Non-pigmented ciliary epithelial cell (primary cell): ENCODE measurements at regions not wholly inside any gene's neighbourhood (a gene's known extent, or its start where the extent isn't known, plus 50 kb on each side); places are given as distances from the start of the nearest gene placed in this dataset.
"Not testable (repeated sequence)": the region's sequence is repeated elsewhere in the genome, so short reads cannot be mapped to it uniquely, and the experiment has no call there.

Experiments used
- DNase-seq: peaks from one replicate; pipeline ENCODE4 v3.0.0-alpha.2; 2010; ENCODE audit warnings: low read depth

DNA sequence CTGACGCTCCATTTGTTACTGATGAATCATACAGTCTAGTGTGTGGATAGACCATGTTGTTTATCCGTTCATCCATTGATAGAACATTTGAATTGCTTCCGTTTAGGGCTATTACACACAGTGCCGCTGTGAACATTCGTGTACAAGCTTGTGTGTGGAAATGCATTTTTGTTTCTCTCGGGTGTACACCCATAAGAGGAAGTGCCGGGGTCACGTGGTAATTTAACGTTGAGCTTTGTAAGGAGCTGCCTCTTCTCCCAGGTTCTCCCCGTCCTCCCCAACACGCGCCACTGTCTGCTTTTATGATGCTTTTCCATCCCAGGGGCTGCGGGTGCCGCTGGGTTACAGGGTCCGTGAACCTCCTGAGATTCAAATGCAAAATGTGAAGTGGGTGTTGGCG, 142.3 kb downstream of the IGLL1 start:
- DNase-seq = no peak

DNA sequence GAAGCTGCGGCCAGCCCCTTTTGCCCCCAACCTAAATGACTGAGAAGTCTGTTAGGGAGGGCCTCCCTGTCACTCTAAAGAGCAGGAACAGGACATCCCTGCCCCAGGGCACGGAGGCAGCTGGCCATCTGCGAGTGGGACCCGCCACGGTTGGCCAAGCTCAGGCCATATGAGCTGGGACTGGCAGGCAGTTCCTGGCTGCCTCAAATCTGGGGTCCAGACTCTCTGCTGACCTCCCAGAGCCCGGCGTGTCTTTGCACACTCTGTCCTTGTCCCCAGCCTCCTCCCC, 143.0 kb downstream of the IGLL1 start:
- DNase-seq = not testable (repeated sequence)

DNA sequence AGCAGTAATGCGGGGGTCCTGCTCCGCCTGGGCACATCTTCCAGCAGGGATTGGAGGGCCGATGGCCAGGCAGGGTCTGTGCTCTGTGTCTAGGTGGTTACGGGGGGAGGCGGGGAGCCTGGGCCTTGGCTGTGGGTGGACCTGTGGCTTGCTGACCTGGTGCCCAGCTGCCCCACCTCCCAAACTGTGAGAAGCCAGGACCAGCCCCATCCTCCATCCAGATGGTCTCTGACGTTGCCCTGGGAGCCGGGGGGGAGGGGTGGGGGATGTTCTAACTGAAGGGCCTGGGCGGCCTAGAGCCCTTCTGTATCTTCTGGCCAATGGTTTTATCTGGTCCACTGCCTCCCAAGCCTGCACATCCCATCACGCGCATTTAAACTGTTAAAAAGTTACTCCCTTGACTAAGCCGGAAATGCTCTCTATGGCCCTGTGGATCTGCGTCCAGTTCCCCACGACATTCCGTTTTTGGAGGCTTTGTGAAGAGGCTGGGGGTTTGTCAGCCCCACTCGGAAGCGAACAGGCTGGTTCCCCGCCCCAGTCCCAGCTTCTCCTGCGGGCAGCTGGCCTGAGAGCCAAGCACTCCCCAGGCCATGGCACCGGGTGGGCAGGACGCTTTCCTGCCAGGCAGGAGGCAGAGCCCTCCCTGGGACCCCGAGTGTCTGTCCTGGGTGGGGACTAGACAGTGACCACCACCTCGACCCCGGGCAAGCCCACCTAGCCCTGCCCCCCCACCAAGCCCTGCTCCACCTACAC, 143.6 kb downstream of the IGLL1 start:
- not testable (repeated sequence) for DNase-seq

DNA sequence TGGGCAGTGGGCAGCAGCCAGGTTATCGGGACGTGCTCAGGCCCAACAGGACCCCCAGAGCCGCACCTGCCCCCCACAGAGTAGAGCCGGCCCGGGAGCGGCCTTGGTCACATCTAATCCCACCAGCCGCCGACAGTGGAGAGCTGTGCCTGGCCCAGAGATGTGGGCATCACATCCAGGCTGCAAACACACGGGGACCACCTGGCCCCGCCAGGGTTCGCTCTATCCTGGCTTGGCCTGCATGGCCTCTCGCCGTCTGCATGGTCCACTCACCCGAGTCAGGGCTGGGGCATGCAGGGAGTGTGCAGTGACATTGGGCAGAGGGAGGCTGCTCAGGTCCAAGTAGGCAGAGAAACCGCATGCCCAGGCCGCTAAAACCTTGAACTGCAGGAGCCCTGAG, 144.9 kb downstream of the IGLL1 start:
- DNase-seq = not testable (repeated sequence)

DNA sequence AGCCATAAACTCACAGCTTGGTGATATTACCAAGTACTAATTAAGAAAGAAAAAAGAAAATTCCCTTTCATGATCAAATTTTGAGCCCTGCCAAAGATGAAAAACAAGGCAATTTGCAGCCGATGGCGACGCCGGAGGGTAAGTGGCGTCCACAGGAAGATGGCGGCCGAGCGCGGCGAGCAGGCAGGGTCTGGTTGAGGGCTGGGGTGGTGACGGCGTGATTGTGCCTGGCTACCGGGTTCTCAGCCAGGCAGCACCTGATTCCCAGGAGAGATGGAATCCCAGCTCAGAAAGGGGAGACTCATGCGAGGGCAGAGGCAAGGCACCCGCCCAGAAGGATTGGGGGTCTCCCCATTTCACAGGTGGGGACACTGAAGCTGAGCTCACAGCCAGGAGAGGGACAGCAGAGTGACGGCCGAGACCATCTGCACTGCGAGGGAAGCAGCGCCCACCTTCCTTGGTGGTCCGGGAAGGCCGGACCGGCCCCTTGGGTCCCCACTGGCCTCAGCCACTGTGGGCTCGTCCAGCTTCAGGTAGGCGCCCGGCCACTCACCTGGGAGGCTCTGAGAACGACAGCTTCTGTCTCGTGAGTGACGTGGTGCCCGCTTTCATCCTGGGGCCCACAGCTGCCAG, 145.8 kb downstream of the IGLL1 start:
- DNase-seq = not testable (repeated sequence)

DNA sequence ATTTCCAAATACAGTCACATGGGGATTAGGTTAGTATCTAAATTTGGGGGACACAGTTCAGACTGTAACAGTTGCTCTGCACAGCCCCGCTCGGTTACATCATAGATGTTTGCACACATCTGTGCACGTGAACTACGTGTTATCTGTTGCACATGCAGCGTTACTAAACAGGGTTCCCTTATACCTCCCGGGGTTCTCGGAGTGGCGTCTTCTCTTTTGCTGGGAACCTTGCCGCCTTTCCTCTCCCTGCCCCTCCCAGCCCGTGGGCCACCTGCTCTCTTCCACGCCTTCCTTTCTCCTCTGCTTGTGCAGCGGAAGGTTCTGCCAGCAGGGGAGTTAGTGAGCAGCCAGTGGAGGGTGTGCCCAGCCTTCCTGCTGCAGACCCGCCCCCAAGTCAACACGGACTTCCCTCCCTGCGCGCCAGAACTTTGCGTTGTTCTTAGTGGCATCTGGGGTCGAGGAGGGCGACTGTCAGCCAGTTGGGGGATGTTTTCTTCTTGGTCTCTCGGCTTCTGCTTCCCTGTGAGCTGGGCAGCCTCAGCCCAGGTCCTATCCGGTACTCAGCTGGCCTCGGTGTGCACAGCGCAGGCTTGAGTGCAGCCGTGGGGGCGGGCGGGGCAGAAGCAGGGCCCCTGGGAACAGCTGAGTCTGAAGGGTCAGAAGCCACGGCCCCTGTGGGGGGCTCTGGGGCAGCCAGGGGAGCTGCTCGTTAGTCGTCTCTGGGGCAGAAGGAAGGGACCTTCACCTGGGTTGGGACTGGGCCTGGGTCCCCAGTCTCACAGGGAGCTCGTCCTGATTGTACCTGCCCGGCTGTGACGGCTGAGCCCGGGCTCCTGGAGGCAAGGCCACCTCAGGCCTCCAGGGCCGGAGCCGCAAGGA, 146.7 kb downstream of the IGLL1 start:
- not testable (repeated sequence) for DNase-seq

DNA sequence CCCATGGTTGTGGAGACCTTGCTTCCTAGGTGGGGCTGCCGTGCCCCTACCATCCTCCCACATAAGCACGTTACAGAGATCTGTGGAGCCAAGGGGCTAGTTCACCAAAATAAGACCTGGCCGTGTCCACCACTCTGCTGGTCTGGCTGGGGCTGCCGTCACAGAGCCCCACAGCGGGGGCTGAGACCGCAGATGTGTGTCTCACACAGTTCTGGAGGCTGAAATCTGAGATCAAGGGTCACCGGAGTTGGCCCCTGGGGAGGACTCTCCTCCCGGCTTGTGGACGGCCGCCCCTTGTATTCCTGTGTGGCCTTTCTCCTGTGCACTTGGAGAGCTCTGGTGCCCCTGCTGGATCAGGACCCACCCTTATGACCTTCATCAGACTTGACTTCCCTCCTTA, 147.4 kb downstream of the IGLL1 start:
- DNase-seq = not testable (repeated sequence)

DNA sequence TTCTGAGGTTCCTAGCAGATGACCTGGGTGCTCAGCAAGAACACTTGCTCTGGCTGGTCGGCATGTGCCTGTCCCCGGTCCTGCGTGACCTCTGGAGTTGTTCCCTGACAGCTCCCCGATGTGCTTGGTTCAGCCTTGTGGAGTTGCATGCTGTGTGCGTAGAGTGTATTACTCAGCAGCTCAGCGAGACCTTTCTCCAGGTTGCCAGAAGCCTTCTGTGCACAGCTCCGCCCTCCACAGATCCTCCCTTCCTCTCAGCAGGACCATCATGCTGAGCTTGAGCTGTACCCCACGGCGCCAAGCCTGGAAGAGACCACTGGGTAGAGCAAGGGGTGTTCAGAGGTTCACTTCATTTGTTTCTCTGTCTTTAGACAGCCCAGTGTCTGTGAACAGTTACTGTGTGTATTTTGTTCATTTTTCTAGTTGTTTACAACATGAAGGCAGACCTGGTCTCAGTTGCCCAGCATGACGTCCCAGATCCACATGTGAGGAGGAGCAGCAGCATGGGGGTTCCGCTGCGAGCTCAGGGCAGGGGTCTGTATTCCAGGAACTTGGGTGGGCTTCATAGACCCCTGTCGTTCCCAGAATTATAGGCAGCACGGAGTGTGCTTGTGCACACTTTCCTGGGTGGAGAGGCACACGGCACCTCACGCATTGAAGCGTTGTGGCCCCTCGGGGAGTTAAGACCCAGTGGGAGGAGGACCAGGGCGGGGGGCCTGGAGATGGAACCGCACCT, 148.6 kb downstream of the IGLL1 start:
- DNase-seq = no peak

DNA sequence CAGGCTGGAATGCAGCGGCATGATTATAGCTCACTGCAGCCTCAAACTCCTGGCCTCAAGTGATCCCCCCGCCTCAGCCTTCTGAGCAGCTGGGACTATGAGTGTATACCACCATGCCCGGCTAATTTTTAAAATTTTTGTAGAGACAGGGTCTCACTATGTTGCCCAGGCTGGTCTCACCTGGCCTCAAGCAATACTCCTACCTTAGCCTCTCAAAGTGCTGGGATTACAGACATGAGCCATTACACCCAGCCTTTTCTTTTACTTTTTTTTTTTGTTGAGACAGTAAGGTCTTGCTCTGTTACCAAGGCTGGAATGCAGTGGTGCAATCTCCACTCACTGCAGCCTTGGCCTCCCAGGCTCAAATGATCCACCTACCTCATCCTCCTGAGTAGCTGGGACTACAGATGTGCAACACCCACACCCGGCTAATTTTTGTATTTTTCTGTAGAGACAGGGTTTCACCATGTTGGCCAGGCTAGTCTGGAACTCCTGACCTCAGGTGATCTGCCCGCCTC, 155.5 kb downstream of the IGLL1 start:
- not testable (repeated sequence) for DNase-seq

DNA sequence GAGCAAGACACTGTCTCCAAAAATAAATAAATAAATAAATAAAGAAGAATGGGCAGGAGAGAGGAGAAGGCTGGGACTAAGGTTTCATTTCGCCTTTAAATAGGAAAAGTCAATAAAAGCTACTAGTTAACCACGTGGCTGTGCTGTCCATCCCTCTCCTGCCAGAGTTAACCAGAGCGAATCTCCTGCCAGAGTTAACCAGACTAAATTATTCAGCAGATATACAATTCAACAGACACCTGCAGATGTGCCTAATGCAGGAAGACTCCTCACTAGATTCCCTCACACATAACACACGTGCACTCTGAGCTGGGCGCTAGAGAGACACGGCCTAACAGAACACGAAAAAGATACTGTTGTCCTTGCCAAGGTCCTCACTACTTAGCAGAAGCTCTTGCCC, 156.1 kb downstream of the IGLL1 start:
- DNase-seq = no peak

DNA sequence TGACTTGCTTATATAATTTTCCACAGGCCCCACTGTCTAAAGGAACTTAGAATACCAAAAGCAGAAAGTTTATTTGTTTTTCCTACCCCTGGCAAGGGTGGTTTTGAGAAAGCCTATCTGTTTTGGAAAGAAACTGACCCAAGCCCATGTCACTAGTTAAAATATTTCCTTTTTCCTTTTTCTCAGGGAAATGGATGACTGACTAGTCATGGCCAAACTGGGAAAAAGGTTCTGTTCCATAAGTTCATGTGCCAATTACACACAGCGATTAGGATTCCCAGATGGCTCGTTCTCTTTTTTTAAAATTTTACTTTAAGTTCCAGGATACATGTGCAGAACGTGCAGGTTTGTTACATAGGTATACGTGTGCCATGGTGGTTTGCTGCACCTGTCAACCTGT, 157.8 kb downstream of the IGLL1 start:
- not testable (repeated sequence) for DNase-seq

DNA sequence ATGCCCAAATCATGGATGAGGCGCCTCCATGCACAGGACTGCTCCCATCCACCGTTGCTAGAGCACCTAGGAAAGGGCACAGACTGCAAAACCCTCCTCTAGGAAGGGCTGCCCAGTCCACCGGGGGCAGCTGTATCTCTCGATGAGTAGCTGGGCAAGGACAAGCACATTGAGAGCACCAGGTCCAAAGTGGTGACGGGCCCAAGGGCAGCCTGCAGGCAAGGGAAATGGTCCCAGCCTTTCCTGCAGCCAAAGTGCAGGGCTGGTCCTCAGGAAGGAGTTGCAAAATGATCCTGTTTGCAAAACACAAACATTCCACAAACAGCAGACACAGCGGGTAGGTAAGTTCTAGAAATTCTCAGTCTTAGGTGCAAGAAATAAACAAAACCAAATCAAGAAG, 158.8 kb downstream of the IGLL1 start:
- DNase-seq = not testable (repeated sequence)

DNA sequence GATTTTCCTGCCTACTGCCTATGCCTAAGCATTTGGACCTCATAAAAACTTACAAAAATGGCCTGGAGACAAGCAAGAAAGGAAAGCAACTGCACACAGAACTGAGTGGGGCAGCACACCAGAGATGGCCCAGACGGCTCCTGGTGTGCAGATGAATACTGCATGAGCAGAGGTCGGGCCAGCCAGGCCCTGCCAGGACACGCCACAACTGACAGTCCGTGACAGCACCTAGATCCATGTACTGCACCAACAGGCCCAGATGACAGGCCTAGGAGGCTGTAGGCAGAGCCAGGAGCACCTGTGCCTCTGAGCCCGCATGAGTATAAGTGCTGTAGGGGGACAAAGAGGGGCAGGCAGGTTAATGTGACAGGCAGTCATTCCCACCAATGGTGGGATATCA, 160.2 kb downstream of the IGLL1 start:
- DNase-seq = no peak

DNA sequence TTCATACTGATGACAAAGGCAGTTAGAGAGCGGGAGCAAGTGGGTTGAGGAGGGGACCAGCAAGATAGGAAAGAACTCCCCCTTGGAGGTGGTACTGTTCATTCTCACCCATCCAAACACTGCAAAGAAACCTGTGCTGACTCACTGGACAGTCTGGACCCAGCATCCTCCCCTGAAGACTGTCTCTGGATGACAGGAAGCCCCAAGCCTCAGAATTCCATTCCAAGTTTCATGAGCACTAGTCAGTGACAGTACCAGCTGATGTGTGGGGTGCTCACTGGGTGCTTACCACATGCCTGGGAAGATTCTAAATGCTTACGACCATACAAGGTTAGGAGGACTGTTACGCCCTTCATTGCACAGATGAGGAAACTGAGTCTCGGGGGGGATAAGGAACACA, 160.9 kb downstream of the IGLL1 start:
- DNase-seq = no peak

DNA sequence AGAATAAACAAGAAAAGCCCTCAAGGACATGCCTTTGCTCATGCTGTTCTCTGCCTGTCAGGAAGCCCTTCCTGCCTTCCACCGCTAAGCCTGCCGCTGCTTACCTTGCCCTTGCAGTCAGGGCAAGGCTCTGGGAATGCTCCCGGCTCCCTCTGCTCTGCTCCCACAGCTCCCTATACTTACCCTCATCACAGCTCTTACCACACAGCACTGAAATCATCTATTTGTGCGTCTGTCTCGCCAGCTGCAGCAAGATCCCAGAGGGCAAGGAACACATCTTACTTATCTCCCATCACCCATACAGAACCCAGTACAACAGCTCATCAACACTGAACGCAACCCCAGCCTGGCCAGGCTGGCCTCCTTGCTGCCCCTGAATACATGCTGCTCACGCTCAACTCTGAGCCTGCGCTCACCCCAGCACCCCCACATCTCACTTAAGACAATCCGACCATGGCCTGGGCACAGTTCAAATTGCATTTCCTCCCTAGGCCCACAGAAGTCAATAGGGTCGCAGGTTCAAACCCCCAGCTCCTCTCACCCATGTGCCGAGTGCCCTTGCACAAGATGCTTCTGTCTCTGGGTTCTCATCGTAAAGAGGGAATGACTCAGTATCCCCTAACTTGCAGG, 161.8 kb downstream of the IGLL1 start:
- DNase-seq = no peak

DNA sequence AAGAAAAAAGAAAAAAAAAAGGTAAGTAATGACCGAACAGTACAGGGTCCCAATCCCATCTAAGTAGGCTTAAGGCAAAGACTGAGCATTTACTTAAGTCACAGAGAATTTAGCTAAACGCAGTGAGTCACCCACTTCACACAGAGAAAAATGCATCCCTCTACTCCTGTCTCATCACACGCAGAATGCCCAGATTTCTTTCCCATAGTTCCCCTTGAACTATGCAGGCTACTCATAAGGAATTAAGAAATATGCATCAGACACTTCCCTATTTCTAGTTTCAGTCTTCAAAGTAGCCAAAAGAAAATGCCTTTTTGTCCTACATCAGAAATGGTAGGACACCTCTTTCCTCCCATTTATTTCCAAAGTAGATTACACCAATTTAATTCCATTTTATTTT, 162.8 kb downstream of the IGLL1 start:
- DNase-seq = not testable (repeated sequence)

DNA sequence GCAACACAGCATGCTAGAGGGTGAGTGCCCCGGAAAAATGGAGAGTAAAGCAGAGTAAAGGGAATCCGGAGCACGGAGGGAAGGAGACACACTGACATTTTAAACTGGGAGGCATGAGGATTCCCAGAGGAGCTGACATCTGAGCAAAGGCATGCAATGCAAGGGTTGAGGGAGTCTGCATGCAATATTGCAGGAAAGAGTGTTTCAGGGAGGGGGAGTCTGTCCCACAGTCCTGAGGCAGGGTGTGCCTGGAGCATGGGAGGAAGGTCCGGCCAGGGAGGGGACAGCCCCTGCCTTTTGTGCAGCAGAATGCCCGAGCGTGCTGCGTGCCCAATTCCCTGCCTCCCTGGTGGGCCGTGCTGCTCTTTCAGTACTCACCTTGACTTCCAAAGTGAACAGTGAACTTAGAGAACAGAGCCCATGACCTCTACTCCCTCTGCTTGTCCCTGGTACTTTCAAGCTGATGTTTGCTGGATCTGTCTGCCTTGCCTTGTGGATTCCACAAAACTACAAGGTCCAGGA, 163.9 kb downstream of the IGLL1 start:
- DNase-seq = not testable (repeated sequence)

DNA sequence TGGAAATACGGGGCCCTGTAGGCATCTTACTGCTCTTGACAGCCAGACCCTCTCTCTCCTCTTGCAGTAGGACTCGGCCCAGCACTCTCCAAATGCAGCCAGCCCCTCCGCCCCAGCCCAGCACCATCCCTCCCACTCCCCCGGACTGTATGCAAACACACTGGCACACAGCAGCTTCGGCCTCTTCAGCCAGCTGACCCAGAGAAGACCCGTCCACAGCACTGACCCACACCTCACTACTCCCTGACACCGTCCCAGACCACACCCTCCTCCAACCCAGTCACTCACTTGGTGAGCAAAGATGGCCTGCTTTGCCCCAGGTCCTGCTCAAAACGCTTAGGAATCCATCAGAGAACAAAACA, 164.6 kb downstream of the IGLL1 start:
- no peak for DNase-seq

DNA sequence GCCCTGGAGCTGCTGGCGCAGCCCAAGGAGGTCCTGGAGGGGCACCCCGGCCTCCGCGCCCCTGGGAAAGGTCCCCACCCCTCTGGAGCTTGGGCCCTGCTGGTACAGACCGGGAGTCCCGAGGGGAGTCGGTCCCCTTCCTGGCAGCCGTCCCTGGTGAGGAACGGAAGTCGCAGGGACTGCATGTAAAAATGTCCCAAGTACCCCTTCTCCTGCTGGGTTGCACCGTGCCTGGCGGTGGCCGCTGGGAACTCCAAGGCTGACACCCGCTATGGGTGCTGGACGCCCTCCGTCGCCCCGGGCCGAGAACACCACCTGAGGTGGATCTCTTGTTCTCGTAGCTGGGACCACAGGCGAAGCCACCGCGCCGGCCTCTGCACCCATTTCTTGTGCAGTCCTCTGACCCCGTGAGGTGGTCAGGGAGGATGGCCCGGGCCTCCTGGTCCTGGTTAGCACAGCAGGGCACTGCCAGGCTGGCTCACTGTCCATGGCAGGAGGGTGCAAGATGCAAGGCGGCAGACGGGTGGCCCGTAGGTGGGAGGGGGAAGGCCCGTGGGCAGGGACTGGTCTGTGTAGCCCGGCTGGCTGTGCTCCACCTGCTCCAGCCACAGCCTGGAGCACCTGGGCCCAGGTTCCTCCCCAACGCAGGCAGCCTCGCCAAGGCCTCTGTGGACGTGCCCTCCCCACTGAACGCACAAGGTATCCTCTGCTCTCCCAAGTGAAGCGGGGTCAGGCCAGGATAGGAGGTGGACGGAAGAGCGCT, 165.2 kb downstream of the IGLL1 start:
- no peak for DNase-seq

DNA sequence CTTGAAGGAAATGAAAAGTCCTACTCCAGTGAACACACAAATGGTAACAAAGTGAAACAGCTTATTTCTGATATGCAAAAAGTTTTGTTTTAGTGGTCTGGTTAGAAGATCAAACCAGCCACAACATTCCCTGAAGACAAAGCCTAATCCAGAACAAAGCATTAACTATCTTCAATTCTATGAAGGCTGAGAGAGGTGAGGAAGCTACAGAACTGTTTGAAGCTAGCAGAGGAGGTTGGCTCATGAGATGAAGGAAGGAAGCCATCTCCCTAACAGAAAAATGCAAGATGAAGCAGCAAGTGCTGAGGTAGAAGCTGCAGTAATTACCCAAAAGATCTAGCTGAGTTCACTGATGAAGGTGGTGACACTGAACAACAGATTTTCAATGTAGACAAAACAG, 168.4 kb downstream of the IGLL1 start:
- no peak for DNase-seq

DNA sequence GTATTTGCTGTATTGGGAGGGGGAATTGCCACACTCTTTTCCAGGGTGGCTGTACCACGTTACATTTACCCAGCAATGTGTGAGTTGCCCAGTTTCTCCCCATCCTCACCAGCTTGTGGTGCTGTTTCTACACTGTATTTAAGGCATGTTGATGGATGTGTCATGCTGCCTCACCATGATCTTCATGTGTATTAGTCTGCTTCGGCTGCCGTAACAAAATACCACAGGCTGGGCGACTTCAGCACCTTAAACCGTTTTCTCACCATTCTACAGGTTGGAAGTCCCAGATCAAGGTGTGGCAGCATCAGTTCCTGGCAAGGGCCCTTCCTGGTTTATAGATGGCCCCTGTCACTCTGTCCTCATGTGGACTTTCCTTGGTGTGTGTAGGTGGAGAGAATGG, 169.7 kb downstream of the IGLL1 start:
- no peak for DNase-seq
